Neutrophil (primary cell): ENCODE measurements at regions not wholly inside any gene's neighbourhood (a gene's known extent, or its start where the extent isn't known, plus 50 kb on each side); places are given as distances from the start of the nearest gene placed in this dataset.

Experiments
- H3K27ac ChIP-seq: fragments of 200-600 bp; sonication (generic); 2 replicates; pipeline ENCODE4 v1.5.1; 2016; ENCODE audit warnings: mild to moderate bottlenecking, moderate library complexity
- H3K27me3 ChIP-seq: fragments of 200-600 bp; sonication (generic); 2 replicates; pipeline ENCODE4 v1.6.0; 2016; ENCODE audit warnings: mild to moderate bottlenecking
- H3K36me3 ChIP-seq: fragments of 200-600 bp; sonication (generic); 2 replicates; pipeline ENCODE4 v1.5.1; 2017
- H3K4me1 ChIP-seq, 2 experiments: fragments of 200-600 bp in 1 of 2; sonication (generic) in 1 of 2; 1 replicate in 1 of 2; 2 replicates in 1 of 2; pipeline versions ENCODE4 v1.5.1 to v1.6.1; 2013 to 2016; ENCODE audit warnings: low read depth in 1 of 2, low read length in 1 of 2, mild to moderate bottlenecking in 1 of 2, moderate library complexity in 1 of 2; ENCODE audit not compliant: control insufficient read depth in 1 of 2, insufficient read depth in 1 of 2
- H3K4me3 ChIP-seq, 2 experiments: fragments of 200-600 bp in 1 of 2; sonication (generic) in 1 of 2; 1 replicate in 1 of 2; 2 replicates in 1 of 2; pipeline ENCODE4 v1.5.1; 2013 to 2016; ENCODE audit warnings: low read depth in 1 of 2, low read length in 1 of 2, mild to moderate bottlenecking in 1 of 2, moderate library complexity in 1 of 2
- H3K9me3 ChIP-seq: fragments of 200-600 bp; sonication (generic); 2 replicates; pipeline ENCODE4 v1.5.1; 2016
- CTCF ChIP-seq: fragments of 200-600 bp; sonication (generic); IDR thresholded peaks from 2 replicates; pipeline ENCODE4 v1.5.1; 2016; ENCODE audit warnings: antibody characterized with exemption

- Histone ChIP-seq H3K27me3 (no peaks in the 10 kb centered on the region), H3K36me3 (no peaks in the 10 kb centered on the region), H3K4me3 (no peak overlapping the region), H3K9me3 (no peaks in the 10 kb centered on the region), H3K27ac (no peak overlapping the region), H3K4me1 (no peaks in the 10 kb centered on the region)
- no peak for TF ChIP-seq CTCF
Measured at GRCh38 chr15:62430552-62430951, 265.5 kb upstream of the C2CD4B start.

GRCh38 chr15:62431008-62431797, 266.1 kb upstream of the C2CD4B start:
- Histone ChIP-seq H3K27me3 (no peaks in the 10 kb centered on the region), H3K27ac (no peak overlapping the region), H3K4me3 (no peak overlapping the region), H3K9me3 (no peaks in the 10 kb centered on the region), H3K36me3 (no peaks in the 10 kb centered on the region), H3K4me1 (no peaks in the 10 kb centered on the region)
- no peak for TF ChIP-seq CTCF

GRCh38 chr15:62431817-62432216, 266.7 kb upstream of the C2CD4B start:
- no peak for TF ChIP-seq CTCF
- H3K4me1 ChIP-seq, result no peaks in the 10 kb centered on the region
- no peak overlapping the region for H3K27ac ChIP-seq
- H3K9me3 ChIP-seq, result no peaks in the 10 kb centered on the region
- H3K36me3 ChIP-seq, result no peaks in the 10 kb centered on the region
- no peaks in the 10 kb centered on the region for H3K27me3 ChIP-seq
- no peak overlapping the region for H3K4me3 ChIP-seq

GRCh38 chr15:62432702-62433398, 267.8 kb upstream of the C2CD4B start:
- H3K27me3 ChIP-seq, result no peaks in the 10 kb centered on the region

GRCh38 chr15:62436235-62436634, 271.1 kb upstream of the C2CD4B start:
- Histone ChIP-seq H3K4me3 (no peak overlapping the region), H3K27me3 (no peaks in the 10 kb centered on the region), H3K9me3 (no peaks in the 10 kb centered on the region), H3K27ac (no peak overlapping the region), H3K4me1 (no peaks in the 10 kb centered on the region), H3K36me3 (no peaks in the 10 kb centered on the region)
- no peak for TF ChIP-seq CTCF

More at GRCh38 chr15:62432702-62433398, 267.8 kb upstream of the C2CD4B start:
- no peak for TF ChIP-seq CTCF
- no peaks in the 10 kb centered on the region for H3K4me1 ChIP-seq
- no peaks in the 10 kb centered on the region for H3K36me3 ChIP-seq
- no peaks in the 10 kb centered on the region for H3K9me3 ChIP-seq
- H3K4me3 ChIP-seq, result no peak overlapping the region
- no peak overlapping the region for H3K27ac ChIP-seq
